ENCODE measurements at regions not wholly inside any gene's neighbourhood (a gene's known extent, or its start where the extent isn't known, plus 50 kb on each side); places are given as distances from the start of the nearest gene placed in this dataset.
"Not testable (repeated sequence)": the region's sequence is repeated elsewhere in the genome, so short reads cannot be mapped to it uniquely, and the experiment has no call there.

DNA sequence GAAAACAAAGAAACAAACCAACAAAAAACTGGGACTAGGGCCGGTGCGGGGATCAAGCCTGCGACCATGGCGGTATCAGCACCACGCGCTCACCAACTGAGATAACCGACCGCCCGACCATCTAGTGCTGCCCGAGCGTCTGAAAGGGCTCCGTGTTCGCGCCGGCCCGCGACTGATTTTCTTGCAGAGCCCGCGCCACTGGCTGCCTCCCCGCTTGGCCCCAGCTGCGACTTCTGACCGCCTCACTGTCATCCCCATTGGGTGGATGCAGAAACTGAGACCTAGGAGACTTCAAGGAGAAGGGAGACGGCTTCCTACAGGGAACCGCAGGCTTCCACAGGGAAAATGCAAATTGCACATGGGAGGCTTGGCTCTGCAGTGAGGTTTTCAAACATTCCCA, 125.3 kb upstream of the PRKX start:
- not testable (repeated sequence) for DNase-seq (ENCODE audit: low spot score)

DNA sequence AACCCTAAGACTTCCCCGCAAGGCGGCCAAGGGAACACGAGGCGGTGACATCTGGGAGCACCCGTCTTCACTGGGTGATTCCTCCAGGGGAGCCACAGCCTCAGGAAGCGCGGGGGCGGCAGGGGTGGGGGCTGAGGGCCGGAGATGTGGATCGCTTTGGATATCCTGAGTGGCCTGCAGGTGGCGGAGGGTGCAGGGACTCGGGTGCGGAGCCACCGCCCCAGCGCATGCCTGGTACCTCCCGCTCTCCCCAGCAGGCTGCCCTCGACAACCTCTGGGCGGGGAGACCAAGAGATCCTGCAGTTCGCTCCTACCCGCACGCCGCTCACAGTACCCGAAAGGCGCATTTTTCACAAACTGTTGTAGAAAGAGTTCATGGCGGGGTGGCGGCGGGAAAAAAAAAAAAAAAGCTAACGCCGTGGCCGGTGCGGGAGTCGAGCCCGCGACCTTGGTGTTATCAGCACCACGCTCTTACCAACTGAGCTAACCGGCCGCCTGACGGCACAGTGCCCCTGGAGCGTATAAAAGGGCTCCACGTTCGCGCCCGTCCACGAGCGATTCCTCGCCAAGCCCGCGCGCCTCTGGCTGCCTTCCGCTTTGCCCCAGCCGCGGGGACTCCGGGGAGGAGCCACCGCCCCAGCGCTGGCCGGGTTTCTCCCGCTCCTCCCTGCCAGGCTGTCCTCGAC, 124.7 kb upstream of the PRKX start:
- not testable (repeated sequence) for DNase-seq (ENCODE audit: low spot score)

DNA sequence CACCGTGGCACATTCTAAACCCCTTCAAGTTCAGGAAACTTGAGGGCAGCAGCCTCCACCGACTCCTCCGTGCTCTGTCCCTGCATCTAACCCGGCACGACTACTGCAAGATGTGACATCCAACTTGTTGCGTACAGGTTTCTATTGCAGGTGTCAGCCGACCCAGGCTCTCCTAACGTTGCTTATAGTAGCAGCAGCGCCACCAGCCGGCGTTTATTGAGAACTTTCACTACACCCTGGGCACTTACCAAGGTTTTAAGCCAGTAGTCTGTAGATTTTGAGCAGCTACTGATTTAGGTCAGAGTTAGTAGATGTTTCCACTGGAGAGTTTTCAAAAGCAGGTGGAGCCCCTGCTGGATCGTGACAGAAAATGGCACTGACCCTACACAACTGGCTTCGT, 123.8 kb upstream of the PRKX start:
- not testable (repeated sequence) for DNase-seq (ENCODE audit: low spot score)

DNA sequence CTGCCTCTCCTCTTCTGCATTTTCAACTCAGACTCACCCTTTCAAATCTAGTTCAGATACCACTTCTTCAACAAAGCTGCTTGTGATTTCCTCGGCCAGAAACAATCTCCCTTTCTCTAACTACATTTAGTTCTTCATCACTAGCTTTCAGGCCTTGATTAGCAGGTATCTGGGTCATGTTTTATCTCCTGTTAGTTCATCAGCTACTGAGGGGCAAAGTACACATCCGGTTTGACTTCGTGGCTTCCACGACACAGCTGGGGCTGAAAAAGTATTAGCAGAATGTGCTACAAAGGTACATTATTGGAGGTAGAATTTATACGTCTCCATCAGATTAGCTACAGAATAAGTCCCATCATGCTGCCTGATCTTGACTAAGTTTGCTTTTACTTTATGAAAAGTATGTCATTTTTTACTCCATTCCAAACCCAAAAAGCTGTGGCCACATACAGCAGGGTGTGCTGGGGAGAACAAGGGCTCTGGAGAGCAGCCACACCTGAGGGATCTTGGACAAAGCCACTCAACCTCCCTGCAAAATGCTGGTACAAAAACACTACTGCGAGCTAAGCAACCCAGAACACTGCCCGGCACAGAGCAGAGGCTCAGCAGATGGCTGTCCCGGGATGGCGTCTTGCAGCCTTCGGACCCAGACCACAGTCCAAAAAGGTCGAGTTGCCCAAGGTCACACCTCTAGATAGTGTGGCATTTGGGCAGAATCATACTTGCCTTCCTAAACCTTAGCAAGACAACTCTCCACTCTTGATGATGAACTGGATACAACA, 120.5 kb upstream of the PRKX start:
- not testable (repeated sequence) for DNase-seq (ENCODE audit: low spot score)

DNA sequence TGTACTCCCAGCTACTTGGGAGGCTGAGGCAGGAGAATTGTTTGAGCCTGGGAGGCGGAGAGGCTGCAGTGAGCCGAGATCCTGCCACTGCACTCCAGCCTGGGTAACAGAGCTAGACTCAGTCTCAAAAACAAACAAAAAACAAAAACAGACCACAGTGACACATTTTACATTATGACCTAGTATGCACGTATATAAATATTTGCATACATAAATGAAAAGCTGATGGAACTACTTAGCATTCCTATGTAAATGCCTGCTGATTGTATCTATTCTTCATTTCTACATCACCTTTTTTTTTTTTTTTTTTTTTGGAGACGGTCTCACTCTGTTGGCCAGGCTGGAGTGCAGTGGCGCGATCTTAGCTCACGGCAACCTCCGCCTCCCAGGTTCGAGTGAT, 116.6 kb upstream of the PRKX start:
- not testable (repeated sequence) for DNase-seq (ENCODE audit: low spot score)

DNA sequence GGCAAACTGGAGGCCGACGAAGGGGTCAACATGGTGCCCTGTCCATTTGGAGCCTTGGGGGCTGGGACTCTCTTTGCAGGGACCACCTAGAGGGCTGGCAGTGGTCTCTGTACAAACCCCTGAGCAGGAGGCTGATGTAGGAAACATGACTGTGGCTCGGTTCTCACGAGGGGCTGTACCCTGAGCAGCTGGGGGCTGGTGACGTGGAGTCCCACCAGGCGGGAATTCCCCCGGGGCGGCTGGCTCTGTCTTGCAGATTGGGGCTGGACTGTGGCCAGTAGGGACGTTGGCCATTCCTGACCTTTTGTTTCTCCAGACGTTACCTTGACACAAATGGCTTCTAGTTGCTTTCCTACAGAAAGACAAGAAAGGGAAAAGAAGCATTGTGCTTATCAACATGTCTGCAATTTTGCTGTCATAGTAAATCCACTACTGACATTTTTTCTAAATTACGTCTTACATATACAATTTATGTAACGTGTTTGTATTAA, 115.6 kb upstream of the PRKX start:
- not testable (repeated sequence) for DNase-seq (ENCODE audit: low spot score)

DNA sequence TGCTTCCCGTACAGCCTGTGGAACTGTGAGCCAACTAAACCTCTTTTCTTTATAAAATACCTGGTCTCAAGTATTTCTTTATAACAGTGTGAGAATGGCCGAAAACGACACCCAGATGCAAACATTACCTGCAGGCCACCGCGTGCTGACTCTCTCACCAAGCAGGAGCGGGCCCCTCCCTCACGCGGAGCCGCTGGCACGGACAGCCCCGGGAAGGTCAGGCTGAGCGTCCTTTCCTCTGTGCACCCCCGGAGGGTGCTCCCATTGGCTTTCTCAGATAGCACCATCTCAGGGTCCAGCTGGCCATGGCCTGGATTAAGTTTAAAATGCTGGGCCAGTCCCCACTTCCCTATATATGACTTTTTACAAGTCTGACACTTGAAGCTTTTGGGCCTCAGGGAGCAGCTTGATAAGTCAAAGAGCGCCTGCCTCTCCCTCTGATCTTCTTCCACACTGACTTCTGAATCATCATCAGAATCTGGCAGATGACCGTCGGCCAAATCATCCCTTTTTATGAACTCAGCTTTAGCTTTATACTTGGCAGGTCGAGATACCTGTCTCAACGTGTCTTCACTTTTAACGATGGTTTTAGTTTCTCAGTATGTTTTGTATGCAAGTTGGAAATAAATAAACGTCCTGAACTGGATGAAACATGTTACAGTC, 115.1 kb upstream of the PRKX start:
- not testable (repeated sequence) for DNase-seq (ENCODE audit: low spot score)

DNA sequence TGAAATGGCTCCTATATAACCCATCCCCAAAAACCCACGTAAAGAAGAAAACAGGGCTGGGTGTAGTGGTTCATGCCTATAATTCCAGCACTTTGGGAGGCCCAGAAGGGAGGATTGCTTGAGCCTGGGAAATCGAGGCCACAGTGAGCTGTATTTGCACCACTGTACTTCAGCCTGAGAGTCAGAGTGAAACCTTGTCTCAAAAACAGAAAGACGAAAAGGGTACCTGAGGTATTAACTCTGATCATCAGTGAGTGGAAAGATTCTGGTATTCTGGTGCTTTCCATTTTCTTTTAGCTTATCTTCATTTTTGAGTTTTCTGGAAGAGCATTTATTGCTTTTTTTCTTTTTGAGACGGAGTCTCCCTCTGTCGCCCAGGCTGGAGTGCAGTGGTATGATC, 110.6 kb upstream of the PRKX start:
- DNase-seq (ENCODE audit: low spot score): not testable (repeated sequence)

DNA sequence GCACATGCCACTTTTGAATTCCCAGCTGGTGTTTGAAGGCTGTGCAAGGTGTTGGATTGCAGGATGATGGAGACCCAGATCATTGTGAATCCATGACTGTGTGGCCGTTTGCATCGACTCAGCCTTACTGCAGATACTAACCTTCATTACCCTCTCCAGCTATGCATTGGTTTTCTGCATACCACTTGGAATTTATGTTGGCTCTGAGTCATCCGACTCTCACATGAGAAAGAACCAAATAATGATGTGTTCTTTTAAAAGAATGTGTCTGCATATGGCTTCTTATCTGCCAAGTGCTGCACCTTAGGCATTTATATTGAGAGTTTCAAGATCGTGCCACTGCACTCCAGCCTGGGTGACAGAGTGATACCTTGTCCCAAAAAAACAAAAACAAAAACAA, 106.7 kb upstream of the PRKX start:
- peak; percentile 84 for DNase-seq (ENCODE audit: low spot score)

DNA sequence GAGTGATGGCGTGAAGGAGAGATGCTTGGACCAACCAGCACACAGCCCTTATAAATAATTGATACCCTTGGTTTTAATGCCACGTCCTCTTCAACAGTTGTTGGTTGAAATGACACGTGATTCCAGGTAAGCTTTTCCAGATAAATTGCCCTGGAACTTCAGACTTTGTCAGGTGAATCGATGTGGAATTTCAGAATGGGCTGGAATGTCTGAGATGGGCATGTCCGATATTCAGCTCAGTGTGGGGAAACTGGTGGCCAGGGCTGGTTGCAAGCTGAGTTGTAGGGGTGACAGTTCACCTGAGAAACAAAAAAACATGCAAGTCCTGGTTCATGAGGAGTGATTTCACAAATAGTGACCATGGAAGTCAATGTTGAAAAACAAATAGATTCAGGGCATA, 104.0 kb upstream of the PRKX start:
- not testable (repeated sequence) for DNase-seq (ENCODE audit: low spot score)

DNA sequence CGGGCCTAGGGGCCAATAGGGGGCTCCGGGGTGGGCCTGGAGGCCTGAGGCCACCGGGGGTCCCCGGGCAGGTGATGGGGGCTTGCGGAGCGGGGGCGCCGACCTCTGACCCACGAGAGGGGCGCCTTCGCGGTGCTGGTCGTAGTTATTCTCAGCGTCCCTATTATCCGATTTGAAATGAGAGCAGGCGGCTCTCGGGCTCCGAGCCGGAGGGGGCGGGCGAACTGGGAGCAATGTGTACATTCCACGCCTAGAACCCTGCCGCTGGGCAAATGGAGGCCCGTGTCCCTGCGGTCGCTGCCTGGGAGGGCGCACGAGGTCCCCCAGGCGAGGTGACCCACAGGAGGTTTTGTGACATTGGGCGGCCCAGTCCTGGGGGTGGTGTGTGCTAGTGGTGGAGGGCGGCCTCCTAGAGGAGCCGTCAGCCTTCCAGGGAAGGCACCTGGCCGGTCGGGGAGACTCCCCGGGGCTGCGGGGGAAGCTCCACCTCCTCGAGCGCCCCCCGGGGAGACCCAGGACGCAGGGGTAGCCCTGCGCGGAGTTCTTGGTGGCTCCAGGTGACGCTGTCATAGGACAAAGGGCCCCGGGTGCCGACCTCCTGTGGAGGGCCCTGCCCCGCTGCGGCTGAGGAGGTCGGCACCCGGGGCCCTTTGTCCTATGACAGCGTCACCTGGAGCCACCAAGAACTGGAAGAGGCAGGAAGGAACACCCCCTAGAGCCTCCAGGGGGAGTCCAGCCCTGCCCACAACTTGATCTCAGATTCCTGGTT, 102.6 kb upstream of the PRKX start:
- no peak for DNase-seq (ENCODE audit: low spot score)

DNA sequence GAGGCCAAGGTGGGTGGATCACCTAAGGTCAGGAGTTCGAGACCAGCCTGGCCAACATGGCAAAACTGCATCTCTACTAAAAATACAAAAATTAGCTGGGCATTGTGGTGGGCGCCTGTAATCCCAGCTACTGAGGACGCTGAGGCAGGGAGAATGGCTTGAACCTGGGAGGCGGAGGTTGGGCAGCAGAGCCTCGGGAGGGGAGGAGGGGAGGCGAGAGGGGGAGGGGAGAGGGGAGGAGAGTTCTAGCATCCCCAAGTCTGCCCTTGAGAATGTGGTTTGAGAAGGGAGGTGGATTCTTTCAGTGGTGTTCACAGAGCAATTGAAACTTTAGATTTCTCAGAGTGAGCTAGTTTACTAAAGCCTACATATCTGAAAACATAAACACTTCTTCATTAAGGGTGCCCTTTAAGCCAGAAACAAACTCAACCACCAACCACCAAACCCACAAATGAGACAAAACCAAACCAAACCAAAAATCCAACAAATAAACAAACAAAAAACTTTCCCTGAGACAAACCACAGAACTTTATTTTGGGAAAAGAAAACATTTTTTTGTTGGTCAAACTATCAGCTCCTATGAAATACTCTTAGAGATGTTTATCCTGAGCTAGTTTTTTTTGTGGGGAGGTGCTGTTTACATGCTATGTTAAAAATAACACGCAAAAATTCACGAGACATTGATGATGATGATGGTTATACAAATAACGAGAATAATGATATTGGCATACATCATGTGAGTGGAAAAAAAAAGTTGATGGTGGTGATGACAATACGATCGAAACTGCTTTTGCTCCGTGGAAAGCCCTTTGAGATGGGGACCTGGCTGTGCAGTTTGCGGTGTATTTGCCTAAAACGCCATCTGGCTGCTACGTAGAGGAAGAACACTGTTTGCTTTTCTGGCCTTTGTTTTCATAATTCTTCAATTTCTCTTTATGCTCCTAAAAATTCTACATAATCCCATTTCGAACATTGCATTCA, 98.2 kb upstream of the PRKX start:
- no peak for DNase-seq (ENCODE audit: low spot score)

DNA sequence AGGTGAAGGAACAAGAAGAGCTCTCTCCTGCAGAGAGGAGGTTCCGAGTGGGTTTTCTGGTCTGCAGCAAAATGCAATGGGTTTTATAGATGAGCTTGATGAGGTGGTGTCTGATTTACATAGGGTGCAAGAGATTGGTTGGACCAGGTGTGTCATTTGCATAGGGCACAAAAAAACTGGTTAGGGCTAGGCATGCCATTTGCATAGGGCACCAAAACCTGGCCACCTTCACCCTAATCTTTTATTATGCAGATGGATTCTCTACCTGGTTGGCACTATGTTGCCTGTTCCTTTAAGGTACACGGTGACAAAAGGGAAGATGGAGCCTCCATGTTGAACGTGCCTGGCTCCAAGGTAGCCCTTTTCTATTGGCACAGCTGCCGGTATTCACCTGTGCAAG, 94.5 kb upstream of the PRKX start:
- no peak for DNase-seq (ENCODE audit: low spot score)

DNA sequence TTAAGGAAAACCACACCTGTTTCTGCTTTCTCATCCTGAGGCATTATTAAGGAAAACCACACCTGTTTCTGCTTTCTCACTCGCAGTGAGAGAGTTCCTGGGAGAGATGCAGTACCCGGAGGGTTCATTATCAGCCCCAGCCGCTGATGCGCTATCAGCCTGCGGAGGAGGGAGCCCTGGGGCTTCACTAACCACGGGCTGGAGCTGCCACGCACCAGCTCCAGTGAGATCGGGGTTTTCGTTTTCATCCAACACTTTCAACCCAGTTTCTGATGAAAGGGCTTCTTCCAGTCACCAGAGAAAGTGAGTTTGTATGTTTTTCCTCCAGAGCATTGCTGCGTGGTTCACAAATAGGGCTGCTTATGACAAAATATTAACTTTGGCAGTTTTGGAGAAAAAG, 93.2 kb upstream of the PRKX start:
- no peak for DNase-seq (ENCODE audit: low spot score)

DNA sequence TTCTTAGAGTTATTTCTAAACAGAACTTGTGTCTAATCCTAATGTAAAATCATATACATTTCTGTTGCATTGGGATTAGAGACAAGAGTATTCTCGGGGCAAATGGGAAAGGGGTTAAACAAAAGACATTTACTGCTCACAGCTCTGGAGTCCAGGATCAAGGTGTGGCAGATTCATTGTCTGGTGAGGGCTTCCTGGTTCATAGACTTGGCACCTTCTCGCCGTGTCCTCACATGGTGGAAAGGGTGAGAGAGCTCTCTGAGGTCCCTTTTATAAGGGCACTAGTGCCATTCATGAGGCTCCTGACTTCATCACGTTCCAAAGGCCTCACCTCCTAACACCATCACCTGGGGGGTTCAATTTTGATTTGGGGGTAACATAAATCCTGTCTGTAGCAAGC, 90.3 kb upstream of the PRKX start:
- no peak for DNase-seq (ENCODE audit: low spot score)

DNA sequence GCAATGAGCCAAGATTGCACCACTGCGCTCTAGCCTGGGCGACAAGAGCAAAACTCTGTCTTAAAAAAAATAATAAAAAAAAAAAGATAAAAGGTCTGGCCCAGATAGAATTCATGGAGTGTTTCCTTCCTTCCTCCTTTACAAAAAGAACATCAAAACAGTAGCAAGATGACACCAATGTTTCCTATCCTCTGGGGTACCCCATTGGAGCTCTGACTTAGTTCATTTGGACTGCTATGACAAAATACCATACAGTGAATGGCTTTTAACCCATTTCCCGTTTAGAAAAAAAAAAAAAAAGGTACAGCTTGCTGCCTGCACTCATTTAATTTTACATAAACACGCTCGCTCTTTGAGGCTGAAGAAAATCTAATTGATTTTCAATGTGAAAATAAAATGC, 89.9 kb upstream of the PRKX start:
- DNase-seq (ENCODE audit: low spot score): no peak

DNA sequence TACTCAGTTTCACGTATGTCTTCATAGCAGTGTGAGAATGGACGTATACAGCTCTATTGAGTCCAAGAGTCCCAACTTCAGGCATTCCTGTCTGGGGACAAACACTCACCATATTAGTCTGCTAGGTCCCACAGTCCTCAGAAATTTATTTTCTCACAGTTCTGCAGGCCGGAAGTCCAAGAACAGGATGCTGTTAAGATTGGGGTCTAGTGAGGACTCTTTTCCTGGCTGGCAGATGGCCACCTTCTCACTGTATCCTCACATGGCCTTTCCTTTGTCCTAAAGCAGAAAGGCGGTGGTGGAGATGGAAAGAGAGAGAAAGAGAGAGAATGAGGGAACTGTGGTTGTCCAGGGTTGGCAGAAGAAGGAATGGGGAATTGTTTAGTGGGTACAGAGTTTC, 82.0 kb upstream of the PRKX start:
- not testable (repeated sequence) for DNase-seq (ENCODE audit: low spot score)

DNA sequence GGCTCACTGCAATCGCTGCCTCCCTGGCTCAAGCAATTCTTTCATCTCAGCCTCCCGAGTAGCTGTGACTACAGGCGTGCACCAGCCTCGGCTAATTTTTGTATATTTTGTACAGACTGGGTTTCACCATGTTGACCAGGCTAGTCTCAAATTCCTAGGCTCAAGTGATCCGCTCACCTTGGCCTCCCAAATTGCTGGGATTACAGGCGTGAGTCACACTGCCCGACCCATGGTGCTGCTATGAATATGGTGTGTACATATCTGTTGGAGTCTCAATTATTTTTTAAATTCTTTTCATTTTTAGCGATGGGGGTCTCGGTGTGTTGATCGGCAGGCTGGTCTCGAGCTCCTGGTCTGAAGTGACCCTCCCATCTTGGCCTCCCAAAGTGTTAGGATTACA, 78.0 kb upstream of the PRKX start:
- no peak for DNase-seq (ENCODE audit: low spot score)

DNA sequence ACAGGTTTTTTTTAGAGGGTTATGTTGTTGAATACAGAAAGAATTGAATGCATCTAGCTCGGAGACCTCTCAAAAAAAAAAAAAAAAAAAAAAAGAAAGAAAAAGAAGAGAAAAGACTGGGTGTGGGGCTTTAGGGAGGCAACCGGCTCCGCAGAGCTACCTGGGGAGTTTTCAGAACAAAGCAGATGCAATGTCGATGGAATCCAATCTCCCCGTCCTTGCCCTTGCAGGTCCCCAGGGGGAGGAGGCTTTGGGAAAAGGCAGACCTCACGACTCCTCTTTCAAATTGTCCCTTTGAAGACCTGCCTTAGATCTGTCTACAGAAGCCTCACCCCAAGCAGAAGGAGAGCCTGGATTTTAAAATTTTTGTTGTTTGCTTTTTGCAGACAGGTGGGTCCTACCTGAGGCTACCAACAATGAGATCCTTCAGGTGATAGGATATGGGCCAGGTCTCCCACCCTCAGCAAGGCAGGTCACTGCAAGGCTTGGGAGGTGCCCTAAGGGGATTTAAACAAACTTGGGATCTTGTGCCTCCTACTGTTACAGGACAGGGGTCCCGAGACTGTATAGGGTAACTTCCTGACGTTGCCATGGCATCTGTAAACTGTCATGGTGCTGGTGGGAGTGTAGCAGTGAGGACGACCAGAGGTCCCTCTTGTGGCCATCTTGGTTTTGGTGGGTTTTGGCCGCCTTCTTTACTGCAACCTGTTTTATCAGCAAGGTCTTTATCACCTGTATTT, 75.2 kb upstream of the PRKX start:
- no peak for DNase-seq (ENCODE audit: low spot score)

DNA sequence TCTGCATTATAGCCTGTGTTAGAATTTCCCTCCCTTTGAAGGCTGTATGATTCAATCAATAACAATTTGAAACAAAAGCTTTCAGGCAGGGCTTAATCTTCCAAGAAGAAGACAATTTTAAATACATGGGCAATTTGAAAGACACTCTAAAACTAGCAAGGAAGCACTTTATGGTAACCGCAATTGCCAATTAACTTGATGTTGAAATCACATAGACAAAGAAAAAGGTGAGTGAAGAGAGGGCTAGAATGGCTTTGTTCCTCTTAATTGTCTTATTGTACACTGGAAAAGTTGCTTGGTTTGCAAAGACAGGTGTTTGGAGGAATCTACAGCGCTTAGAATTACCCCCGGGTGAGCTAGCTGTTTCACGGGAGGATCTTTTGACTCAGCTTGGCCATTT, 74.4 kb upstream of the PRKX start:
- DNase-seq (ENCODE audit: low spot score): no peak
